HCT116 (cell line): ENCODE measurements at regions not wholly inside any gene's neighbourhood (a gene's known extent, or its start where the extent isn't known, plus 50 kb on each side); places are given as distances from the start of the nearest gene placed in this dataset.

ENCODE experiments used
- ATAC-seq: fragments of 200-7000 bp; cut with Tn5 transposase; 2 replicates; pipeline ENCODE4 v1.9.1; 2020; ENCODE audit warnings: mild to moderate bottlenecking, moderate library complexity
- BruUV-seq: library from RNA; stranded (reverse); fragments of 400-500 nt; replicated peaks from 2 replicates; lab custom pipeline; 2021; lab: Mats Ljungman, UMichigan
- CTCF ChIA-PET: fragments of 300-600 bp; sonication (Branson Sonifier 250); formaldehyde crosslinking; loops from one replicate; lab custom pipeline; 2021; ENCODE audit warnings: antibody characterized with exemption; lab: Charles Lee
- POLR2A ChIA-PET: fragments of 300-600, 350-600 bp; sonication (Branson Sonifier 250); formaldehyde crosslinking; loops from one replicate; lab custom pipeline; 2021; ENCODE audit warnings: antibody characterized with exemption; lab: Charles Lee
- RAD21 ChIA-PET, 2 experiments: fragments of 300-600 bp; sonication (Branson Sonifier 250); formaldehyde crosslinking; loops; one replicate each; lab custom pipeline; 2023; ENCODE audit warnings: low total read pairs in 2 of 2; ENCODE audit not compliant: uncharacterized antibody in 2 of 2, unreplicated experiment in 2 of 2, low non-redundant PET in 1 of 2; lab: Charles Lee
- DNase-seq: peaks from one replicate; pipeline ENCODE4 v3.0.0-alpha.2; 2010; ENCODE audit warnings: low read depth, low spot score
- H2AFZ ChIP-seq: fragments of 200-600 bp; shearing (Covaris generic), sonication (generic); 2 replicates; pipeline ENCODE4 v1.6.1; 2017; ENCODE audit warnings: low read depth, mixed run types, mixed read lengths, antibody characterized with exemption, low read length; ENCODE audit not compliant: poor library complexity, severe bottlenecking
- H3K27ac ChIP-seq: 2 replicates; pipeline ENCODE4 v1.5.1; 2012; ENCODE audit warnings: low read depth, low read length
- H3K27me3 ChIP-seq: fragments of 200-600 bp; sonication (generic); 2 replicates; pipeline ENCODE4 v1.6.1; 2016; ENCODE audit warnings: mixed run types, low read length, mixed read lengths; ENCODE audit not compliant: insufficient read depth
- H3K36me3 ChIP-seq, 2 experiments: fragments of 200-500 bp in 1 of 2; fragments of 200-600 bp in 1 of 2; sonication (Bioruptor generic) in 1 of 2; sonication (generic) in 1 of 2; 2 replicates each; pipeline versions ENCODE4 v1.5.1 to v1.6.1; 2014 to 2016; ENCODE audit warnings: low read length in 2 of 2, inconsistent platforms in 1 of 2, mixed read lengths in 1 of 2, mixed run types in 1 of 2; ENCODE audit not compliant: insufficient read depth in 2 of 2, control insufficient read depth in 1 of 2
- H3K4me1 ChIP-seq, 2 experiments: fragments of 200-600 bp in 1 of 2; sonication (generic) in 1 of 2; 2 replicates each; pipeline versions ENCODE4 v1.5.1 to v1.6.1; 2012 to 2017; ENCODE audit warnings: low read length in 2 of 2, inconsistent platforms in 1 of 2, mild to moderate bottlenecking in 1 of 2, mixed read lengths in 1 of 2, mixed run types in 1 of 2, moderate library complexity in 1 of 2; ENCODE audit not compliant: insufficient read depth in 2 of 2, control insufficient read depth in 1 of 2
- H3K4me2 ChIP-seq: fragments of 200-600 bp; sonication (generic); 2 replicates; pipeline ENCODE4 v1.6.1; 2017; ENCODE audit warnings: mixed run types, low read length, mixed read lengths
- H3K4me3 ChIP-seq, 2 experiments: fragments of 200-600 bp in 1 of 2; sonication (generic) in 1 of 2; replicated peaks in 1 of 2; 2 replicates each; pipeline ENCODE4 v1.5.1; 2011 to 2016; ENCODE audit warnings: low read length in 2 of 2, control low read depth in 1 of 2, low read depth in 1 of 2, mild to moderate bottlenecking in 1 of 2, mixed read lengths in 1 of 2, mixed run types in 1 of 2
- H3K79me2 ChIP-seq: fragments of 200-600 bp; sonication (generic); 2 replicates; pipeline ENCODE4 v1.6.1; 2017; ENCODE audit warnings: mild to moderate bottlenecking, mixed run types, low read length, moderate library complexity, mixed read lengths; ENCODE audit not compliant: insufficient read depth
- H3K9ac ChIP-seq: fragments of 200-600 bp; sonication (generic); 2 replicates; pipeline ENCODE4 v1.6.1; 2016; ENCODE audit warnings: low read length, mixed read lengths
- H3K9me2 ChIP-seq: fragments of 200-600 bp; sonication (generic), shearing (Covaris generic); 2 replicates; pipeline ENCODE4 v1.6.1; 2017; ENCODE audit warnings: mixed run types, mild to moderate bottlenecking, moderate library complexity; ENCODE audit not compliant: insufficient read depth
- H3K9me3 ChIP-seq, 2 experiments: fragments of 200-500 bp in 1 of 2; fragments of 200-600 bp in 1 of 2; sonication (Bioruptor generic) in 1 of 2; sonication (generic) in 1 of 2; 2 replicates each; pipeline ENCODE4 v1.6.1; 2014 to 2017; ENCODE audit warnings: low read length in 2 of 2, mixed read lengths in 2 of 2, inconsistent platforms in 1 of 2, low read depth in 1 of 2, mild to moderate bottlenecking in 1 of 2, mixed run types in 1 of 2, moderate library complexity in 1 of 2; ENCODE audit not compliant: control insufficient read depth in 1 of 2, insufficient read depth in 1 of 2
- H4K20me1 ChIP-seq: fragments of 200-600 bp; sonication (generic), shearing (Covaris generic); 2 replicates; pipeline ENCODE4 v1.6.1; 2017; ENCODE audit warnings: mixed run types, mild to moderate bottlenecking, moderate library complexity; ENCODE audit not compliant: insufficient read depth
- ATF3 ChIP-seq: IDR thresholded peaks from 2 replicates; pipeline ENCODE4 v1.6.1; 2012
- CBX3 ChIP-seq: IDR thresholded peaks from 2 replicates; pipeline ENCODE4 v1.6.1; 2012; ENCODE audit warnings: low read depth
- CEBPB ChIP-seq: IDR thresholded peaks from 2 replicates; pipeline ENCODE4 v1.6.1; 2012; ENCODE audit warnings: low read depth
- EGR1 ChIP-seq: IDR thresholded peaks from 2 replicates; pipeline ENCODE4 v1.6.1; 2012; ENCODE audit warnings: low read depth
- EZH2 ChIP-seq: fragments of 200-600 bp; sonication (generic); IDR thresholded peaks from 2 replicates; pipeline ENCODE4 v1.6.1; 2017; ENCODE audit warnings: antibody characterized with exemption, mixed run types
- EZH2phosphoT487 ChIP-seq: fragments of 200-600 bp; IDR thresholded peaks from 2 replicates; pipeline ENCODE4 v1.6.1; 2018; ENCODE audit warnings: antibody characterized with exemption, borderline replicate concordance
- FOSL1 ChIP-seq: IDR thresholded peaks from 2 replicates; pipeline ENCODE4 v1.6.1; 2012; ENCODE audit warnings: low read depth
- JUND ChIP-seq: IDR thresholded peaks from 2 replicates; pipeline ENCODE4 v1.6.1; 2012
- SP1 ChIP-seq: IDR thresholded peaks from 2 replicates; pipeline ENCODE4 v1.6.1; 2012; ENCODE audit warnings: low read depth
- TCF7L2 ChIP-seq: IDR thresholded peaks from 2 replicates; pipeline ENCODE4 v1.7.0; 2011; ENCODE audit warnings: borderline replicate concordance, inconsistent platforms; ENCODE audit not compliant: insufficient read depth, insufficient read length; ENCODE audit errors: extremely low read depth
- YY1 ChIP-seq: IDR thresholded peaks from 2 replicates; pipeline ENCODE4 v1.6.1; 2011; ENCODE audit warnings: low read length, low read depth, moderate library complexity, mild to moderate bottlenecking; ENCODE audit not compliant: insufficient replicate concordance; ENCODE audit errors: extremely low read depth
- ZNF274 ChIP-seq: fragments of 200-500 bp; sonication (Bioruptor generic); IDR thresholded peaks from 2 replicates; pipeline ENCODE4 v1.6.1; 2014; ENCODE audit warnings: mild to moderate bottlenecking, low read depth, low read length, inconsistent platforms
- intact Hi-C: fragments of 100-400 bp; cut with micrococcal nuclease; formaldehyde crosslinking; loops from 2 replicates; pipeline ENCODE4 v1.10.0; 2022
- TF ChIP-seq, protein P1 (sequence below): IDR thresholded peaks from 2 replicates; pipeline ENCODE4 v1.6.1; 2012
- TF ChIP-seq, protein P2 (sequence below): IDR thresholded peaks from 2 replicates; pipeline ENCODE4 v1.6.1; 2011; ENCODE audit warnings: mild to moderate bottlenecking, low read length, moderate library complexity; ENCODE audit not compliant: insufficient replicate concordance; ENCODE audit errors: extremely low read depth

GRCh38 chr17:59506894-59507726, 58.3 kb upstream of the DHX40 start:
- H3K9ac ChIP-seq: no peak overlapping the region
- ChIA-PET CTCF (interaction anchor here (1.4 kb wide), 1 partner anchor 14 kb away, joined by 4 read pairs; no protein-coding TSS in a partner anchor), POLR2A (no interaction called here), RAD21 (no interaction called here)
- intact Hi-C loops: no loop called here
- no peaks in the 10 kb centered on the region for H3K4me1 ChIP-seq
- no peak overlapping the region for H3K4me3 ChIP-seq
- H4K20me1 ChIP-seq: no peaks in the 10 kb centered on the region
- no peaks in the 10 kb centered on the region for H3K9me2 ChIP-seq
- H3K9me3 ChIP-seq: no peaks in the 10 kb centered on the region
- ATAC-seq (no peak), DNase-seq (no peak)
- TF ChIP-seq, protein P1, sequence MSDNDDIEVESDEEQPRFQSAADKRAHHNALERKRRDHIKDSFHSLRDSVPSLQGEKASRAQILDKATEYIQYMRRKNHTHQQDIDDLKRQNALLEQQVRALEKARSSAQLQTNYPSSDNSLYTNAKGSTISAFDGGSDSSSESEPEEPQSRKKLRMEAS: no peak
- no peak for TF ChIP-seq ZNF274
- TF ChIP-seq FOSL1: no peak
- TF ChIP-seq TCF7L2: no peak
- no peak for TF ChIP-seq CBX3
- TF ChIP-seq EGR1: no peak
- TF ChIP-seq ATF3: no peak
- TF ChIP-seq JUND: no peak
- no peak for TF ChIP-seq EZH2phosphoT487
- TF ChIP-seq, protein P2, sequence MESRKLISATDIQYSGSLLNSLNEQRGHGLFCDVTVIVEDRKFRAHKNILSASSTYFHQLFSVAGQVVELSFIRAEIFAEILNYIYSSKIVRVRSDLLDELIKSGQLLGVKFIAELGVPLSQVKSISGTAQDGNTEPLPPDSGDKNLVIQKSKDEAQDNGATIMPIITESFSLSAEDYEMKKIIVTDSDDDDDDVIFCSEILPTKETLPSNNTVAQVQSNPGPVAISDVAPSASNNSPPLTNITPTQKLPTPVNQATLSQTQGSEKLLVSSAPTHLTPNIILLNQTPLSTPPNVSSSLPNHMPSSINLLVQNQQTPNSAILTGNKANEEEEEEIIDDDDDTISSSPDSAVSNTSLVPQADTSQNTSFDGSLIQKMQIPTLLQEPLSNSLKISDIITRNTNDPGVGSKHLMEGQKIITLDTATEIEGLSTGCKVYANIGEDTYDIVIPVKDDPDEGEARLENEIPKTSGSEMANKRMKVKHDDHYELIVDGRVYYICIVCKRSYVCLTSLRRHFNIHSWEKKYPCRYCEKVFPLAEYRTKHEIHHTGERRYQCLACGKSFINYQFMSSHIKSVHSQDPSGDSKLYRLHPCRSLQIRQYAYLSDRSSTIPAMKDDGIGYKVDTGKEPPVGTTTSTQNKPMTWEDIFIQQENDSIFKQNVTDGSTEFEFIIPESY: no peak
- TF ChIP-seq YY1: no peak
- no peak for TF ChIP-seq SP1
- no peak for TF ChIP-seq EZH2
- TF ChIP-seq CEBPB: no peak
- no peak overlapping the region for H2AFZ ChIP-seq
- no peak overlapping the region for H3K27ac ChIP-seq
- H3K36me3 ChIP-seq: no peaks in the 10 kb centered on the region
- no peaks in the 10 kb centered on the region for H3K27me3 ChIP-seq
- BruUV-seq: no TSS peak
- H3K4me2 ChIP-seq: no peak overlapping the region
- no peaks in the 10 kb centered on the region for H3K79me2 ChIP-seq
